HEK293 (cell line): ENCODE measurements at regions not wholly inside any gene's neighbourhood (a gene's known extent, or its start where the extent isn't known, plus 50 kb on each side); places are given as distances from the start of the nearest gene placed in this dataset.

ENCODE experiments used
- MZF1 ChIP-seq: fragments of 450-650 bp; formaldehyde crosslinking; IDR thresholded peaks from 2 replicates; pipeline ENCODE4 v1.5.1; 2017; ENCODE audit warnings: missing biosample characterization, missing genetic modification characterization, borderline replicate concordance
- ZBTB1 ChIP-seq: fragments of 450-650 bp; formaldehyde crosslinking; IDR thresholded peaks from 2 replicates; pipeline ENCODE4 v1.5.1; 2016; ENCODE audit warnings: missing biosample characterization, missing genetic modification characterization
- TF ChIP-seq, protein P1 (sequence below): fragments of 450-650 bp; formaldehyde crosslinking; IDR thresholded peaks from 2 replicates; pipeline ENCODE4 v1.5.1; 2016; ENCODE audit warnings: missing biosample characterization, missing genetic modification characterization

DNA sequence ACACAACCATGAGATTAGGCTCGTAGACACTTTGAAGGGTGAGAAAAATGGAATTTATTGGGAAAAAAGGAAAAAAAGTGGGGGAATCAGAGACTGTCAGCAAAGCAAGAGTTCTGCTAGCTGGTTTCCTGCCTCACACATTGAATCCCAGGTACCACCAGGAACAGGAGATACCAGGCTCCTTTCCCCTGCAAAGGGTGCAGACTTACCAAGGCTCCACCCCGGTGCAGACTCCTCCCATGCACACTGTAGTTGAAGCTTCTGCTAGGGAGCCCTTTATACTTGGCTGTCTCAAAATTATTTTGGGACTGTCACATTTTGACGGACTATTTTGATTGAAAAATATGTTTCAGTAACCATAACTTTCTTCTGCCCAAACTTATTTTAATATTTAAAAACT lies 819.9 kb upstream of the GBE1 start:
- TF ChIP-seq MZF1 (tag by site-specific recombination) (no peak), ZBTB1 (no peak)
- TF ChIP-seq, protein P1, sequence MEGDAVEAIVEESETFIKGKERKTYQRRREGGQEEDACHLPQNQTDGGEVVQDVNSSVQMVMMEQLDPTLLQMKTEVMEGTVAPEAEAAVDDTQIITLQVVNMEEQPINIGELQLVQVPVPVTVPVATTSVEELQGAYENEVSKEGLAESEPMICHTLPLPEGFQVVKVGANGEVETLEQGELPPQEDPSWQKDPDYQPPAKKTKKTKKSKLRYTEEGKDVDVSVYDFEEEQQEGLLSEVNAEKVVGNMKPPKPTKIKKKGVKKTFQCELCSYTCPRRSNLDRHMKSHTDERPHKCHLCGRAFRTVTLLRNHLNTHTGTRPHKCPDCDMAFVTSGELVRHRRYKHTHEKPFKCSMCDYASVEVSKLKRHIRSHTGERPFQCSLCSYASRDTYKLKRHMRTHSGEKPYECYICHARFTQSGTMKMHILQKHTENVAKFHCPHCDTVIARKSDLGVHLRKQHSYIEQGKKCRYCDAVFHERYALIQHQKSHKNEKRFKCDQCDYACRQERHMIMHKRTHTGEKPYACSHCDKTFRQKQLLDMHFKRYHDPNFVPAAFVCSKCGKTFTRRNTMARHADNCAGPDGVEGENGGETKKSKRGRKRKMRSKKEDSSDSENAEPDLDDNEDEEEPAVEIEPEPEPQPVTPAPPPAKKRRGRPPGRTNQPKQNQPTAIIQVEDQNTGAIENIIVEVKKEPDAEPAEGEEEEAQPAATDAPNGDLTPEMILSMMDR: no peak
